GM20000 (cell line): ENCODE measurements at regions not wholly inside any gene's neighbourhood (a gene's known extent, or its start where the extent isn't known, plus 50 kb on each side); places are given as distances from the start of the nearest gene placed in this dataset.

Experiments used
- DNase-seq: peaks from one replicate; pipeline ENCODE4 v3.0.0; 2012; ENCODE audit warnings: low spot score
- TF ChIP-seq, protein P1 (sequence below): IDR thresholded peaks from 2 replicates; pipeline ENCODE4 v1.5.1; 2012; ENCODE audit warnings: mild to moderate bottlenecking, control low read depth; ENCODE audit errors: extremely low read depth, missing control alignments

DNA sequence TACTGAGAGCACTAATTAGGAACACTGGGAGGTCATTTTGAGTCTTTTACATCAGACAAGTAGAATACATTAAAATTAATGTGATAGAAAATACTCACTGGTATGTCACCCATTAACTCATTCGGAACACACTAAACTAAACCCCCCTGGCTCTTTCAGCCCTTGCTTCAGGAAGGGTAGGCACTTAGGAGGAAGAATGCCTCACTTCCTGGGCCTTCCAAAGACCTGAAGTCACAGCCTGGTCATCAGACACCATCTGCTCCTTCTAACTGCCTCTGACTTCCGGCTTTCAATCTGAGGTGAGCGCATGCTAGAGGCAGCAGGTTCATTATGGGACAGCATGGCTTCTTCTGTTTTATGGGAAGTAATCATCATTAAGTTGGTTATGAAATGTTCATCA lies 451.4 kb downstream of the PID1 start:
- TF ChIP-seq, protein P1, sequence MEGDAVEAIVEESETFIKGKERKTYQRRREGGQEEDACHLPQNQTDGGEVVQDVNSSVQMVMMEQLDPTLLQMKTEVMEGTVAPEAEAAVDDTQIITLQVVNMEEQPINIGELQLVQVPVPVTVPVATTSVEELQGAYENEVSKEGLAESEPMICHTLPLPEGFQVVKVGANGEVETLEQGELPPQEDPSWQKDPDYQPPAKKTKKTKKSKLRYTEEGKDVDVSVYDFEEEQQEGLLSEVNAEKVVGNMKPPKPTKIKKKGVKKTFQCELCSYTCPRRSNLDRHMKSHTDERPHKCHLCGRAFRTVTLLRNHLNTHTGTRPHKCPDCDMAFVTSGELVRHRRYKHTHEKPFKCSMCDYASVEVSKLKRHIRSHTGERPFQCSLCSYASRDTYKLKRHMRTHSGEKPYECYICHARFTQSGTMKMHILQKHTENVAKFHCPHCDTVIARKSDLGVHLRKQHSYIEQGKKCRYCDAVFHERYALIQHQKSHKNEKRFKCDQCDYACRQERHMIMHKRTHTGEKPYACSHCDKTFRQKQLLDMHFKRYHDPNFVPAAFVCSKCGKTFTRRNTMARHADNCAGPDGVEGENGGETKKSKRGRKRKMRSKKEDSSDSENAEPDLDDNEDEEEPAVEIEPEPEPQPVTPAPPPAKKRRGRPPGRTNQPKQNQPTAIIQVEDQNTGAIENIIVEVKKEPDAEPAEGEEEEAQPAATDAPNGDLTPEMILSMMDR: no peak
- DNase-seq: no peak

DNA sequence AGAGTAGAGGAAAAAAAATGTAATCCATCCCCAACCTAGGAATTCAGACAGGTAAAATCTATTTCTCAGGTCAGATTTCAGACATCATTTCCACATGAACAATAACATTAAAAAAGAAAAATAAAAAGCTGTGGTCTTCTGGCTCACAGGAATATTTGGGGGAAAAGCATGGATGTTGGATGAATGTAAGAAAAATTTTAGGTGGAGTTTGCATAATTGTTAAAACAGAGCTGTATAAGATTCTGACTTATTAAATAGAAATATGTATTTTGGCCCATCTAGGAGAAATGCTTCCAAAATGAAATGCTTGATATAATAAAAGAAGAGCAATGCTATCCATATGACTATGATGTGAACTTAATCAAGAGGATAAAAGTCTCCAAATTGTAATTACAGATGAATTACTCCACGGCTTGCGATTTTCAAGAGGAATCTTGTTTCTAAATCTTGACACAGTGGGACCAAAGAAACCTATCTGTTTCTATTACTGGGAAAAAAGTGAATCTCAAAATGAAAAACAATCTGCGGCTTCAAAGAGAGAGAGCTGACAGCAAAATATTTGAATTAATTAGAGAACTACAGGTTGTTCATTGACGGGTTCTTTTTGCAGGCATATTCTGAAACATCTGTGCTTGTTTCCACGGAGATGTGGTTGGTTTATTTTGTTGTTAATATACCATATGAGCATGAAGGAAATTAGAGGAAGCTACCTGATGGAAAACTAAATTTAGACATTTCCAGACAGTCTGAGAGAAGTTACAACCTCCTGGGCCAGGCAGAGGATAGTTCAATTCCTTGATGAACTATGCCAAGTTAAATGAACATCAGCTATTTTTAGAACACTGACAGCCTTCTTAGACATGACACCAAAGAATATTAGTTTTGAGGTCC lies 468.7 kb downstream of the PID1 start:
- TF ChIP-seq, protein P1: no peak
- DNase-seq: no peak

DNA sequence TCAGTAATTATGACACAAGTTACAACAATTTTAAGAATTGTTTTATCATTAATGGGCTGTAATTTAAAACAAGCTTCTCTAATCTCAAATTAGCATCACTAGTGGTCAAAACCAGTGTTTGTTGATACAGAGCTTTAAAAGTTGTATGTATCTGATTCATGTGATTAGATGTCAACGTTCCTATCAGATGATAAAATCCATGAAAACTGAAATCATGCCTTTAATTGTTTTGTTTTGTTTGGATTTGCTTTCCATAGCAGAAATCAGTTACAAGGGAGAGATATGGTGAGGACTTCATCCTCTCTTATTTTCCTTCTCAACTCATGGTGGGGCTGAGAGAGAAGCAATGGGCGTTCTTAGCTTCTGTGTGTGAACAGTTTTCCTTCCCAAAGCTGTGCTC lies 469.6 kb downstream of the PID1 start:
- TF ChIP-seq, protein P1: no peak
- DNase-seq: no peak

DNA sequence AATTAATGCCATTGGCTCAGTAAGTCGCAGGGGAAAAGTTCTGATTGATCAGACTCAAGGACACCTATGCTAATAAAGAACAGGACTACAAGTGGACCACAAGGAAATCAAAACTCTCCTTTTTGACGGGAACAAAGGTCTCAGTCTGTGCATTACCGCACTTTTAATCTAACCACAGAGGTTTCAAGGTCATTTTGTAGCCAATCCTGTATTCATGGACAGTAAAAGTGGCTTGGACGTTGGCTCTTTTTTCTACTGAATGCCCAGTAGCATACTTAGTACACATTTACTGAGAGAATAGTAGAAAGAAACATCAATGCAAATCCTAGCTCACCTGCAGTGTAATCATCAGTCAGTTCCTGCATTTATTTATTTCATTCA lies 471.9 kb downstream of the PID1 start:
- DNase-seq: no peak
- TF ChIP-seq, protein P1: no peak

DNA sequence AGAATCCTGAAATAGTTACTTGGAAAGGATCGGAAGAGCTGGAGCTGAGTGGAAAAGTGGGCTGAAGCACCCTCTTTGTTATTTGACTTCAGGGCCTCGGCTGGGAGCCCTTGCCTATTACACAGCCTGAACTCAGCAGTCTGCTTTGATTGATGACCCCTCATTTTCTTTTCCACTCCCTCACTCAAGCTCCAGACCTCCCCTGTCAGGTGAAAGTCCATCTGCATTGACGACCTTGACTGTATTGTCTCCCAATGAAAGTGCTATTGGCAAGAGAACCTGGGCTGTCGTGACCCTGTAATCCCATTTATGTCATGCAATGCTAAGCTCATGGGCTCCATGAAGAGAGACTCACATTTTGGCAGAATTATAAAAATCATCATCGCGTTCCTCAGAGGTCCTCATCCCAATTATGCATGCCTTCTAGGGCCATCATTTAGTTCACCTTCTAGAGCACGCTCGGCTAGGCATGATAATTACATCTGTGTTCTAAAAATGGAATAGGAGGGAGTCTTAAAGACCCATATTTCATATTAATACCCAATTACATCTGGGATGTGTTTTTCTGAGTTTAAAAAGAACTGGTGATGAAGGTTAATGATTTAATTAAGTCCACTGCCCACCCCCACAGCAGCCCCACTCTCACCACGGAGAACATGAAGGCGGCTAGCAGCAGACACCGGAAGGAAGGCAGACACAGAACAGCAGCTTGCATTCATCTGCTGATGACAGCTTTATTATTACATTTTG lies 472.5 kb downstream of the PID1 start:
- TF ChIP-seq, protein P1: no peak
- no peak for DNase-seq

DNA sequence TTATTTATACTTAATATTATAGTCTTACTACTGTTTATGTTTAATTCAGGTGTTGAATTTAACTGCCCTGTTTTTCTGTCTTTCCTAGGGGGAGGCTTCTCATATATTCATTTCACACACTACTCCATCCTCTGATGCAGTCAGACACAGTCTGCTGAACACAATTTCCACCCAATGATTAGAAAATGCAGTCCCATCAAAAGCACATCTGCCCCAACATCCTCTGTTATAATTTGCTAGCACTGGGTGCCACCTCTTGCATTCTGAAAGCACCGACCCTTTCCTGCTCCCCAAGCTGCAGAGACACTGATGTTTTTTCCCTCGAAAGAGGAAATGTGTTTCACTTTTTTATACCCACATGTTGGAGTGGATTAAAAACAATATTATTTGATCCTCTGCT lies 474.7 kb downstream of the PID1 start:
- no peak for DNase-seq
- TF ChIP-seq, protein P1: no peak

DNA sequence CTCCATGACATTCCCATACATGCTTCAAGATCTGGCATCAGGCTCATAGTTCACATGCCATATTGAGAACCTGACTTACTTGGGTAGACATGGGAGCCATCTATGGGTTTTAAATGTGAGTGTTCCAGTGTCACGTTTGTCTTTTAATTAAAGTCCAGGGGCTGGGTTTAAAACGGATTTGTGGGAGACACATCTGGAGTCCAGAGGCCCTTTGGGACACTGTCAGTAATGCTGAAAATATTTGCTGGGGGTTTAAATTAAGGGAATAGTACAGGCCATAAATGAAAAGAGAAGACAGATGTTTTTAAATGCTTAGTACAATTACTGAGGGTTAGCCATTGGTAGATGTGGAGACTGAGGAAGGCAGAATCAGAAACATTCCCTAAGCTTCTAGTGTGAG lies 478.0 kb downstream of the PID1 start:
- TF ChIP-seq, protein P1: no peak
- DNase-seq: no peak
